ENCODE measurements at regions not wholly inside any gene's neighbourhood (a gene's known extent, or its start where the extent isn't known, plus 50 kb on each side); places are given as distances from the start of the nearest gene placed in this dataset.

DNA sequence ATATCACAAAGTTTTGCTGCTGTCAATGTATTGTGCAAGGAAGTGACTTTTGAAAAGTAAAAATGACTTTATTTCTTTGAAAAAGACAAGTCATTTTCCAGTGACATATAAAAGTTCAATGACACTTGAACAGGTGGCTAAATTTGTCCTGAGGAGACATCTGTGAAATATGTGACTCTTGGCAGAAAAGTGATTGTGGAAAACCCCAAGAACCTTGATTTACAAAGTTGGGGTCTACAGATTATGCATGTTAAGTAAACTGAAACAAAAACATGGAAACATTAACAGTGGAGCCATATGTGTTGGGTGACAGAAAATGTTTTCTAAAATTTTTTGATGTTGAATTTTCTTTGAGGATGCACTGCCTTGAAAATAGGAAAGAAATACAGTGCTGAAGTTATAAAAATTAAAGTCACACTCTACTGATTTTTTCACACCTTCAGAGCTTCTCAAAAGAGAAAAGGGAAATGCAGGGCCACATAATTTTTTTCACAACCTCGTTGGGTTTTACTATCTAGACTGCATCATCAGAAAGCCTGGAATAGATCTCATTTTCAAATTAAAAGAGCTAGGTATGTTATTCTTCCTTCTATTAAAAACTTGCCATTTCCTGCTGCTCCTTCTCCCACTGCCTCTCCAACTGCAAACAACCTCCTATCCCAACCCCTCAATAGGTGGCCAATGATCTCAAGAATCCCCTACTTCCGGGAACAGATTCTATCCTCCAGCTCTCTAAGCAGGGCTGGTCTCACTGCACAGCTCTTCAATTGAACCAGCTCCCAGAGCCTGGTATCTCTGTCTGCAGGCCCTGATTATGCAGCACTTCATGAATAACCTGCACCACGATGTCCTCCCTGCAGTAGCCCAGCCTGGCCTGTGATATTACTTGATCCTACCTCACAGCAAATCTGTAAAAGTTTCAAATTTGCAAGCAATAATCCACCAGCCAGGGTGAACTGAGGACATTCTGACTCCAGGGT is 570.8 kb upstream of the CPEB2 start:
- Histone ChIP-seq H3K27me3 (ENCODE audit: insufficient read depth) (no peaks in the 10 kb centered on the region), H3K4me3 (ENCODE audit: low read depth in 2 of 2, low read length in 1 of 2) (no peak overlapping the region), H3K4me2 (no peak overlapping the region), H3K4me1 (ENCODE audit: control insufficient read depth in 1 of 2, insufficient read depth in 2 of 2, low read depth in 1 of 2, low read length in 1 of 2) (no peaks in the 10 kb centered on the region), H3K9ac (no peak overlapping the region), H3K9me3 (no peaks in the 10 kb centered on the region), H4K20me1 (ENCODE audit: insufficient read depth) (no peaks in the 10 kb centered on the region), H3K27ac (ENCODE audit: low read depth in 2 of 2, low read length in 1 of 2) (no peak overlapping the region), H3K9me2 (no peaks in the 10 kb centered on the region), H3F3A (replicated peaks; ENCODE audit: insufficient read depth) (no peaks in the 10 kb centered on the region), H3K36me3 (replicated peaks in 1 of 2; ENCODE audit: control insufficient read depth in 1 of 2, insufficient read depth in 2 of 2, low read length in 1 of 2) (no peaks in the 10 kb centered on the region), H2AFZ (ENCODE audit: low read depth) (no peak overlapping the region), H3K79me2 (ENCODE audit: insufficient read depth) (no peaks in the 10 kb centered on the region)
- TF ChIP-seq TCF12 (IDR thresholded peaks at IDR 0.05) (no peak), NFIC (IDR thresholded peaks at IDR 0.05; ENCODE audit: borderline replicate concordance) (no peak), FOSL2 (IDR thresholded peaks at IDR 0.05; ENCODE audit: borderline replicate concordance, low read depth) (no peak), REST (IDR thresholded peaks at IDR 0.05; ENCODE audit: low read depth, low read length) (no peak), CHD2 (IDR thresholded peaks at IDR 0.05; ENCODE audit: low read length, partially characterized antibody) (no peak), ELF1 (IDR thresholded peaks at IDR 0.05) (no peak), RCOR1 (IDR thresholded peaks at IDR 0.05; ENCODE audit: low read length) (no peak), NRF1 (IDR thresholded peaks at IDR 0.05; ENCODE audit: low read depth, low read length) (no peak)
- ChIA-PET POLR2A (no interaction called here), CTCF (interaction anchor here (0.6 kb wide), 1 partner anchor 83 kb away, joined by 3 read pairs; no protein-coding TSS in a partner anchor)
- WGBS (ENCODE audit: low lambda C conversion rate) = 16% methylated on average over 3 of the region's 3 CpGs
- DNase-seq = no peak

DNA sequence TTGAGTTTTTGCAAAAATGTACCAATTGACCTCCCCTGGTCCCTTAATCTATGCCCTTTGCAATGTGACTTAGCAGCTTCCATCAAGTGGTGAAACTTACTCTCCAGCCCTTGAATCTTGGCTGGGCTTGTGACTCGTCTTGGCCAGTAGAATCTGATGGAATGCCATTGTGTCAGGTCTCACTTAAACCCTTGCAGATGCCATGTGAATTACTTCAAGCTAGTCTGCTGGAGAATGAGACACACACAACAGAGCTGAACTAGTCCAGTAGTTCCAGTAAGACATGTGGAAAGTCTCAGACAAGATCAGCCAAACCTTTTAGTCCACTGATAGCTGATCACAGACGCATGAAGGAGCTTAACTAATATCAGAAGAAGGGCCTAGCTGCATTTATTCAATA is 567.8 kb upstream of the CPEB2 start:
- no peaks in the 10 kb centered on the region; the same call in 1 of the 2 replicates for H3K27me3 ChIP-seq (ENCODE audit: insufficient read depth)
- H3F3A ChIP-seq (replicated peaks; ENCODE audit: insufficient read depth) = no peaks in the 10 kb centered on the region
- no peak overlapping the region for H3K4me3 ChIP-seq (ENCODE audit: low read depth in 2 of 2, low read length in 1 of 2)
- H2AFZ ChIP-seq (ENCODE audit: low read depth) = no peak overlapping the region
- ChIA-PET POLR2A (no interaction called here), CTCF (interaction anchor here (0.9 kb wide), 1 partner anchor 19 kb away, joined by 3 read pairs; no protein-coding TSS in a partner anchor)
- no peak for DNase-seq
- H3K4me1 ChIP-seq (ENCODE audit: control insufficient read depth in 1 of 2, insufficient read depth in 2 of 2, low read depth in 1 of 2, low read length in 1 of 2) = no peaks in the 10 kb centered on the region
- WGBS (ENCODE audit: low lambda C conversion rate) = 4% methylated on average over 2 of the region's 2 CpGs
- no peaks in the 10 kb centered on the region for H3K9me3 ChIP-seq
- no peaks in the 10 kb centered on the region for H3K79me2 ChIP-seq (ENCODE audit: insufficient read depth)
- H3K9ac ChIP-seq = no peak overlapping the region
- no peak overlapping the region for H3K4me2 ChIP-seq
- no peak overlapping the region for H3K27ac ChIP-seq (ENCODE audit: low read depth in 2 of 2, low read length in 1 of 2)
- H3K36me3 ChIP-seq (replicated peaks in 1 of 2; ENCODE audit: control insufficient read depth in 1 of 2, insufficient read depth in 2 of 2, low read length in 1 of 2) = no peaks in the 10 kb centered on the region
- no peaks in the 10 kb centered on the region for H3K9me2 ChIP-seq
- no peak for TF ChIP-seq SIN3A (IDR thresholded peaks at IDR 0.05; ENCODE audit: borderline replicate concordance, low read depth, low read length)
- TF ChIP-seq, protein P1, sequence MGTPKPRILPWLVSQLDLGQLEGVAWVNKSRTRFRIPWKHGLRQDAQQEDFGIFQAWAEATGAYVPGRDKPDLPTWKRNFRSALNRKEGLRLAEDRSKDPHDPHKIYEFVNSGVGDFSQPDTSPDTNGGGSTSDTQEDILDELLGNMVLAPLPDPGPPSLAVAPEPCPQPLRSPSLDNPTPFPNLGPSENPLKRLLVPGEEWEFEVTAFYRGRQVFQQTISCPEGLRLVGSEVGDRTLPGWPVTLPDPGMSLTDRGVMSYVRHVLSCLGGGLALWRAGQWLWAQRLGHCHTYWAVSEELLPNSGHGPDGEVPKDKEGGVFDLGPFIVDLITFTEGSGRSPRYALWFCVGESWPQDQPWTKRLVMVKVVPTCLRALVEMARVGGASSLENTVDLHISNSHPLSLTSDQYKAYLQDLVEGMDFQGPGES (IDR thresholded peaks at IDR 0.05; ENCODE audit: low read depth, low read length) = no peak
- TF ChIP-seq GATA2 (CRISPR knock-in tag; IDR thresholded peaks at IDR 0.05) = no peak
- TF ChIP-seq EZH2phosphoT487 (IDR thresholded peaks at IDR 0.05; ENCODE audit: borderline replicate concordance, low read depth) = no peak
- TF ChIP-seq TCF12 (IDR thresholded peaks at IDR 0.05) = no peak
- TF ChIP-seq RCOR1 (IDR thresholded peaks at IDR 0.05; ENCODE audit: low read length) = no peak
- TF ChIP-seq POLR2AphosphoS5 (IDR thresholded peaks at IDR 0.05; ENCODE audit: low read depth, low read length) = no peak
- TF ChIP-seq, protein P2, sequence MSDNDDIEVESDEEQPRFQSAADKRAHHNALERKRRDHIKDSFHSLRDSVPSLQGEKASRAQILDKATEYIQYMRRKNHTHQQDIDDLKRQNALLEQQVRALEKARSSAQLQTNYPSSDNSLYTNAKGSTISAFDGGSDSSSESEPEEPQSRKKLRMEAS (IDR thresholded peaks at IDR 0.05; ENCODE audit: low read depth) = no peak
- H4K20me1 ChIP-seq (ENCODE audit: insufficient read depth) = no peaks in the 10 kb centered on the region

Measured in SK-N-SH (cell line).